ENCODE measurements at regions not wholly inside any gene's neighbourhood (a gene's known extent, or its start where the extent isn't known, plus 50 kb on each side); places are given as distances from the start of the nearest gene placed in this dataset.

DNA sequence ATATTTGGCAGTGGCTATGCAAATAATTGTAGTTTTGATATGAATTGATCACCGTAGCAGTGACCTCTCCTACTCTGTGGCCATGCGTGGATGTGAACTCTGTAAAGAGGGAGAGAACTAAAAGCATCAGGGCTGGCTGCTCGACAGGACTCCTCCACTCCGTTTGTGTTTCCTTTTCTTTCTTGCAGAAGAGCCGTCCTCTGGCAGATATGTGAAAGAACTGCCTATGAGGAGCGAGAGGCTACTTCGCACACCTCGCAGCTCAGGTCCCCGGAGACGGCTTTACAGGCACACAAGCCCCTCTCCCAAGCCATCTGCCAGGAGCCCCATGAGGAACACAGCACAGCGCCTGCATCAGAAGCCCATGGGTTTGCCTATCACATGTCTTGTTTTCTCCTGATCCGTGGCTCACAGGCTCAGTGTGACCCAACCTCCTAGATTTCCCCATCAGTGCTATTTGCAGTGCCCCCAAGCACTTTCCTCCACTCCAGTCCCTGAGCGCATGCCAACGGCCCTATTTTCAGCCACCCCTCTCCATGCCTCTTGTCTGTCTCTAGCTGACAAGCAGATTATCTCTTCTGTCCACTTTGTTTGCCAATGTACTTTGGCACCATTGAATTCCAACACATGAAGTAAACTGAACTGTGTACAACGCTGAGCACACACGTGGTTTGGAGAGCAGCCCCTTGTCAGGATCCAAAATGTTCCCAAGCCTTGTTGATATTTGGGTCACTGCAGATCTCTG, 164.3 kb upstream of the AKR1E2 start:
- no peak for TF ChIP-seq EZH2 (IDR thresholded peaks at IDR 0.05; ENCODE audit: insufficient read depth, low read length)
- TF ChIP-seq, protein P1, sequence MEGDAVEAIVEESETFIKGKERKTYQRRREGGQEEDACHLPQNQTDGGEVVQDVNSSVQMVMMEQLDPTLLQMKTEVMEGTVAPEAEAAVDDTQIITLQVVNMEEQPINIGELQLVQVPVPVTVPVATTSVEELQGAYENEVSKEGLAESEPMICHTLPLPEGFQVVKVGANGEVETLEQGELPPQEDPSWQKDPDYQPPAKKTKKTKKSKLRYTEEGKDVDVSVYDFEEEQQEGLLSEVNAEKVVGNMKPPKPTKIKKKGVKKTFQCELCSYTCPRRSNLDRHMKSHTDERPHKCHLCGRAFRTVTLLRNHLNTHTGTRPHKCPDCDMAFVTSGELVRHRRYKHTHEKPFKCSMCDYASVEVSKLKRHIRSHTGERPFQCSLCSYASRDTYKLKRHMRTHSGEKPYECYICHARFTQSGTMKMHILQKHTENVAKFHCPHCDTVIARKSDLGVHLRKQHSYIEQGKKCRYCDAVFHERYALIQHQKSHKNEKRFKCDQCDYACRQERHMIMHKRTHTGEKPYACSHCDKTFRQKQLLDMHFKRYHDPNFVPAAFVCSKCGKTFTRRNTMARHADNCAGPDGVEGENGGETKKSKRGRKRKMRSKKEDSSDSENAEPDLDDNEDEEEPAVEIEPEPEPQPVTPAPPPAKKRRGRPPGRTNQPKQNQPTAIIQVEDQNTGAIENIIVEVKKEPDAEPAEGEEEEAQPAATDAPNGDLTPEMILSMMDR (IDR thresholded peaks at IDR 0.05; ENCODE audit: insufficient read depth, low read depth, low read length) = no peak
